GM12878 (cell line): ENCODE measurements at regions not wholly inside any gene's neighbourhood (a gene's known extent, or its start where the extent isn't known, plus 50 kb on each side); places are given as distances from the start of the nearest gene placed in this dataset.

Experiments used
- ATAC-seq: fragments of 200-7000 bp; cut with Tn5 transposase; 3 replicates; pipeline ENCODE4 v1.9.1; 2020; ENCODE audit warnings: mild to moderate bottlenecking, moderate library complexity
- BruUV-seq: library from RNA; stranded (reverse); fragments of 400-500 nt; replicated peaks from 2 replicates; lab custom pipeline; 2021; lab: Mats Ljungman, UMichigan
- CTCF ChIA-PET: fragments of 300-600 bp; sonication (Branson Sonifier 250); formaldehyde crosslinking; extraction: SDS; loops from one replicate; lab custom pipeline; 2021; ENCODE audit warnings: inconsistent platforms; lab: Yijun Ruan, JAX
- POLR2A ChIA-PET: fragments of 350-600 bp; formaldehyde crosslinking; extraction: SDS; loops from one replicate; lab custom pipeline; 2021; ENCODE audit warnings: inconsistent platforms; lab: Charles Lee
- RAD21 ChIA-PET: fragments of 300-600 bp; sonication (Branson Sonifier 250); formaldehyde crosslinking; loops from one replicate; lab custom pipeline; 2023; ENCODE audit warnings: antibody characterized with exemption; ENCODE audit not compliant: unreplicated experiment; lab: Charles Lee
- SMC1A ChIA-PET: fragments of 300-600 bp; sonication (Branson Sonifier 250); formaldehyde crosslinking; loops from one replicate; lab custom pipeline; 2023; ENCODE audit not compliant: unreplicated experiment, uncharacterized antibody; lab: Charles Lee
- DNase-seq: peaks from one replicate; pipeline ENCODE4 v3.0.0-alpha.2; 2011; ENCODE audit warnings: low read depth, low spot score
- FAIRE-seq: peaks from 3 replicates; lab custom pipeline; 2011; peaks lifted over from hg19 to GRCh38; lab: Jason Lieb, UNC
- H2AFZ ChIP-seq: 2 replicates; pipeline ENCODE4 v1.6.0; 2011; ENCODE audit warnings: low read depth, low read length, control low read depth; ENCODE audit not compliant: control insufficient read depth
- H3K27ac ChIP-seq: 2 replicates; pipeline ENCODE4 v1.5.1; 2011; ENCODE audit warnings: control low read depth; ENCODE audit not compliant: control insufficient read depth, insufficient read depth
- H3K27me3 ChIP-seq, 2 experiments: replicated peaks in 1 of 2; 2 replicates each; pipeline versions ENCODE4 v1.6.0 to v1.6.1; 2011; ENCODE audit warnings: low read length in 1 of 2; ENCODE audit not compliant: control insufficient read depth in 2 of 2, insufficient read depth in 2 of 2
- H3K36me3 ChIP-seq, 2 experiments: 2 replicates each; pipeline ENCODE4 v1.5.1; 2011; ENCODE audit warnings: low read length in 1 of 2; ENCODE audit not compliant: control insufficient read depth in 2 of 2, insufficient read depth in 2 of 2
- H3K4me1 ChIP-seq: 2 replicates; pipeline ENCODE4 v1.6.1; 2011; ENCODE audit warnings: mild to moderate bottlenecking, low read length, moderate library complexity, mixed read lengths; ENCODE audit not compliant: control insufficient read depth, insufficient read depth
- H3K4me2 ChIP-seq: 2 replicates; pipeline ENCODE4 v1.6.0; 2011; ENCODE audit warnings: control low read depth; ENCODE audit not compliant: control insufficient read depth, insufficient read depth
- H3K4me3 ChIP-seq: fragments of 200-600 bp; sonication (generic); 2 replicates; pipeline ENCODE4 v1.5.1; 2016
- H3K79me2 ChIP-seq: 2 replicates; pipeline ENCODE4 v1.6.0; 2011; ENCODE audit warnings: low read length; ENCODE audit not compliant: control insufficient read depth, insufficient read depth
- H3K9ac ChIP-seq: 2 replicates; pipeline ENCODE4 v1.8.0; 2011; ENCODE audit warnings: low read length, control low read depth, mixed read lengths; ENCODE audit not compliant: control insufficient read depth, insufficient read depth
- H3K9me3 ChIP-seq: replicated peaks from 3 replicates; pipeline ENCODE4 v1.5.1; 2011; ENCODE audit warnings: mild to moderate bottlenecking, low read length; ENCODE audit not compliant: control insufficient read depth, insufficient read depth
- H4K20me1 ChIP-seq: 2 replicates; pipeline ENCODE4 v1.6.0; 2011; ENCODE audit not compliant: control insufficient read depth, insufficient read depth
- ASH2L ChIP-seq: fragments of 300-600, 200-600 bp; sonication (generic); IDR thresholded peaks from 2 replicates; pipeline ENCODE4 v1.6.1; 2017; ENCODE audit warnings: low read depth, mild to moderate bottlenecking, borderline replicate concordance
- ATF3 ChIP-seq: IDR thresholded peaks from 2 replicates; pipeline ENCODE4 v1.6.1; 2011; ENCODE audit warnings: low read depth, mild to moderate bottlenecking, low read length, moderate library complexity, borderline replicate concordance; ENCODE audit errors: extremely low read depth
- CBFB ChIP-seq: IDR thresholded peaks from 2 replicates; pipeline ENCODE4 v1.6.1; 2016; ENCODE audit warnings: antibody characterized with exemption, low read depth
- HSF1 ChIP-seq: fragments of 150-350 bp; IDR thresholded peaks from 2 replicates; pipeline ENCODE4 v1.6.1; 2014; ENCODE audit warnings: mild to moderate bottlenecking, low read depth, low read length
- MAX ChIP-seq: IDR thresholded peaks from 2 replicates; pipeline ENCODE4 v1.6.1; 2012; ENCODE audit warnings: low read depth, low read length, improper control_type of control experiment
- POLR2AphosphoS2 ChIP-seq: IDR thresholded peaks from 2 replicates; pipeline ENCODE4 v1.6.1; 2011; ENCODE audit warnings: low read depth, mild to moderate bottlenecking, low read length, improper control_type of control experiment, moderate library complexity
- RB1 ChIP-seq: fragments of 450-650 bp; formaldehyde crosslinking; IDR thresholded peaks from 2 replicates; pipeline ENCODE4 v1.6.1; 2017; ENCODE audit warnings: mild to moderate bottlenecking, borderline replicate concordance
- RELB ChIP-seq: fragments of 450-650 bp; IDR thresholded peaks from 2 replicates; pipeline ENCODE4 v1.6.1; 2017; ENCODE audit warnings: low read depth, mild to moderate bottlenecking, moderate library complexity
- SIN3A ChIP-seq: IDR thresholded peaks from 2 replicates; pipeline ENCODE4 v1.6.1; 2012; ENCODE audit warnings: low read depth, low read length, improper control_type of control experiment
- TCF12 ChIP-seq: IDR thresholded peaks from 2 replicates; pipeline ENCODE4 v1.6.1; 2011; ENCODE audit warnings: low read depth, mild to moderate bottlenecking, low read length
- ZBTB11 ChIP-seq: fragments of 450-650 bp; formaldehyde crosslinking; IDR thresholded peaks from 2 replicates; pipeline ENCODE4 v1.5.0; 2022; ENCODE audit warnings: mild to moderate bottlenecking, missing genetic modification characterization
- ZNF24 ChIP-seq: fragments of 450-650 bp; IDR thresholded peaks from 2 replicates; pipeline ENCODE4 v1.6.1; 2017; ENCODE audit warnings: antibody characterized with exemption, mild to moderate bottlenecking
- WGBS: methylation state at CpG from one replicate; pipeline ENCODE4 v1.1.6; 2016; ENCODE audit warnings: low lambda C conversion rate; ENCODE audit not compliant: insufficient replicate concordance, insufficient coverage; ENCODE audit errors: missing lambda C conversion rate; 5-methylcytosine and 5-hydroxymethylcytosine counted together
- in situ Hi-C: fragments of 300-500 bp; cut with MboI; formaldehyde crosslinking; loops from 9 replicates; pipeline ENCODE4 v1.14.3; 2018; ENCODE audit warnings: mixed read lengths
- intact Hi-C: fragments of 100-400 bp; cut with micrococcal nuclease; formaldehyde crosslinking; loops from one replicate; pipeline ENCODE4 v1.14.2; 2022; ENCODE audit not compliant: unreplicated experiment
- TF ChIP-seq, protein P1 (sequence below): fragments of 450-650 bp; IDR thresholded peaks from 2 replicates; pipeline ENCODE4 v1.6.1; 2017; ENCODE audit warnings: mild to moderate bottlenecking, low read depth, inconsistent platforms; ENCODE audit not compliant: poor library complexity, severe bottlenecking

DNA sequence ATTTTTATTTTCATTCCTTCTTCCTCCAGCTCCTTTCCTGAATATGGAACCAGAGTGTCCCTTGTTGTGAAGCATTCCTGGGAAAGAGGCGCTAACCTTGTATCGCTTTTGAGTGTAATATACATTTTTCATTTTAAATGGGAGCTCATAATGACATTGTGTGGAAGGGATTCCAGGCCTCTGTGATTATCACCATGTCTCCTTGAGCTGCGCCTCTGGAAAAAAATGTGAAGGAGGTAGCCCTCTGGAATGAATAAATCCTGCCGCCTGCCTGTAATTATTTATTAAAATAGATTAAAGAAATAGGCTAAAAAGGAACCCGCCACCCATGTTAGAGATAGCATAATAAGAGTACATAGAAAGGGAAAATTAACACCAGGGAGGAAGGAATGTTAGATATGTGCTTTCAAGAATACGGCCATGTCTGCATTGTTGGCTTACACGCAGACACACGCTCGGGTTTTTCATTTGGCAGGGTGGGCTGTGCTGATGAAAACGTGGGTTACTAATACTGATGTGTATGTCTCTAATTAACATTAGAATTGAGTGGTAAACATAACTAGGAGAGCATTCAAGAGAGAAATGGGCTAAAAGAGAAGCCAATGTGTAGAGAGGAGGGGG lies 138.5 kb downstream of the LINC00237 start:
- Histone ChIP-seq H3K36me3 (no peaks in the 10 kb centered on the region), H4K20me1 (no peaks in the 10 kb centered on the region), H3K9ac (no peak overlapping the region), H3K79me2 (no peaks in the 10 kb centered on the region), H3K27ac (no peak overlapping the region), H3K4me1 (no peaks in the 10 kb centered on the region), H3K9me3 (no peaks in the 10 kb centered on the region), H3K27me3 (0 out of 4 replicates have a peak, but pooled peaks cover 0 to 3% of the 10 kb centered on the region in 2 experiments), H3K4me2 (no peak overlapping the region), H2AFZ (no peak overlapping the region), H3K4me3 (no peak overlapping the region)
- POLR2A ChIA-PET: no interaction called here
- no TSS peak for BruUV-seq
- CTCF ChIA-PET: no interaction called here
- FAIRE-seq (no peak), ATAC-seq (no peak), DNase-seq (no peak)
- in situ Hi-C loops (no loop called here), intact Hi-C loops (no loop called here)
- 64% methylated on average over 10 of the region's 10 CpGs for WGBS
- SMC1A ChIA-PET: interaction anchor here (1.3 kb wide), 1 partner anchor 107 kb away, joined by 4 read pairs; no protein-coding TSS in a partner anchor
- RAD21 ChIA-PET: no interaction called here
- TF ChIP-seq ASH2L (no peak), ZNF24 (no peak), RB1 (no peak), SIN3A (no peak), ATF3 (no peak), MAX (no peak), ZBTB11 (CRISPR knock-in tag) (no peak), RELB (no peak), CBFB (no peak), TCF12 (no peak), POLR2AphosphoS2 (no peak), HSF1 (no peak)
- TF ChIP-seq, protein P1, sequence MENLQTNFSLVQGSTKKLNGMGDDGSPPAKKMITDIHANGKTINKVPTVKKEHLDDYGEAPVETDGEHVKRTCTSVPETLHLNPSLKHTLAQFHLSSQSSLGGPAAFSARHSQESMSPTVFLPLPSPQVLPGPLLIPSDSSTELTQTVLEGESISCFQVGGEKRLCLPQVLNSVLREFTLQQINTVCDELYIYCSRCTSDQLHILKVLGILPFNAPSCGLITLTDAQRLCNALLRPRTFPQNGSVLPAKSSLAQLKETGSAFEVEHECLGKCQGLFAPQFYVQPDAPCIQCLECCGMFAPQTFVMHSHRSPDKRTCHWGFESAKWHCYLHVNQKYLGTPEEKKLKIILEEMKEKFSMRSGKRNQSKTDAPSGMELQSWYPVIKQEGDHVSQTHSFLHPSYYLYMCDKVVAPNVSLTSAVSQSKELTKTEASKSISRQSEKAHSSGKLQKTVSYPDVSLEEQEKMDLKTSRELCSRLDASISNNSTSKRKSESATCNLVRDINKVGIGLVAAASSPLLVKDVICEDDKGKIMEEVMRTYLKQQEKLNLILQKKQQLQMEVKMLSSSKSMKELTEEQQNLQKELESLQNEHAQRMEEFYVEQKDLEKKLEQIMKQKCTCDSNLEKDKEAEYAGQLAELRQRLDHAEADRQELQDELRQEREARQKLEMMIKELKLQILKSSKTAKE: no peak
